Parathyroid adenoma (tissue), 2 donors: ENCODE measurements at regions not wholly inside any gene's neighbourhood (a gene's known extent, or its start where the extent isn't known, plus 50 kb on each side); places are given as distances from the start of the nearest gene placed in this dataset.

Experiments
- H2AFZ ChIP-seq: fragments of 300-600 bp; sonication (generic); one replicate; pipeline ENCODE4 v1.7.0; 2017; ENCODE audit warnings: antibody characterized with exemption, mild to moderate bottlenecking
- H3K27ac ChIP-seq: fragments of 300-600 bp; sonication (generic); one replicate; pipeline ENCODE4 v1.7.0; 2017
- H3K27me3 ChIP-seq: fragments of 300-600 bp; sonication (generic); one replicate; pipeline ENCODE4 v1.7.0; 2017; ENCODE audit warnings: low read length; ENCODE audit not compliant: control insufficient read depth, insufficient read depth
- H3K36me3 ChIP-seq: fragments of 300-600 bp; sonication (generic); one replicate; pipeline ENCODE4 v1.7.0; 2017; ENCODE audit warnings: low read length; ENCODE audit not compliant: control insufficient read depth, insufficient read depth
- H3K4me1 ChIP-seq: fragments of 300-600 bp; sonication (generic); one replicate; pipeline ENCODE4 v1.7.0; 2017; ENCODE audit warnings: control low read depth
- H3K4me2 ChIP-seq: fragments of 300-600 bp; sonication (generic); one replicate; pipeline ENCODE4 v1.7.0; 2017; ENCODE audit warnings: low read length
- H3K4me3 ChIP-seq: fragments of 300-600 bp; sonication (generic); one replicate; pipeline ENCODE4 v1.7.0; 2017; ENCODE audit warnings: low read depth, low read length
- H3K79me2 ChIP-seq: fragments of 300-600 bp; sonication (generic); one replicate; pipeline ENCODE4 v1.7.0; 2017; ENCODE audit warnings: control low read depth
- H3K9ac ChIP-seq: fragments of 300-600 bp; sonication (generic); one replicate; pipeline ENCODE4 v1.7.0; 2017; ENCODE audit warnings: mild to moderate bottlenecking
- H3K9me3 ChIP-seq: fragments of 300-600 bp; sonication (generic); one replicate; pipeline ENCODE4 v1.7.0; 2017; ENCODE audit warnings: low read length; ENCODE audit not compliant: control insufficient read depth
- CTCF ChIP-seq: fragments of 300-600 bp; sonication (generic); IDR thresholded peaks from one replicate; pipeline ENCODE4 v1.7.0; 2017; ENCODE audit warnings: antibody characterized with exemption, mild to moderate bottlenecking
- donor health status: primary hyperparathyroidism.

DNA sequence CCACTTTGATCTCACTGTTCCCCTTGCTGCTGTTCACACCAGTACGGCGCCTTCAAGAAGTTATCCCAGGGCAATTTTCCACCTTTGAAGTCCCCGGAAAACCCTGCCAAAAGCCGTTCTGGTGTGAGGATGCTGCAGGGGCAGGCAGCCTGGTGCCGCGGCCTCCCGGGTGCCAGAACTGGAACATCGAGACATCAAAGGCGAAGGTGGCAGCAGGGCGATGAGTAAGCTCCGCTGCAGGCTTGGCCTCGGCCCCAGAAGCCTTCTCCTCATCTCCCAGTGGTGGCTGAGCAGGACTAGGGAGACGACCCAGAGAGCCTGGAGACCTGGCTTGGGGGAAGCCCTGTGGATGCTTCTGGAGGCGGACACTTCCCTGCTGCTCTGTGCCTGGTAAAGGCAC lies 115.3 kb upstream of the MSX2 start:
- no peak for TF ChIP-seq CTCF
- H3K9ac ChIP-seq: no peak overlapping the region
- no peaks in the 10 kb centered on the region for H3K9me3 ChIP-seq
- peak overlapping the region; percentile 92 for H3K27ac ChIP-seq
- H3K4me3 ChIP-seq: peak overlapping the region; percentile 36
- H3K4me2 ChIP-seq: peak overlapping the region; percentile 43
- H3K27me3 ChIP-seq: no peaks in the 10 kb centered on the region
- peaks cover 40% of the 10 kb centered on the region for H3K4me1 ChIP-seq
- H3K36me3 ChIP-seq: no peaks in the 10 kb centered on the region
- no peaks in the 10 kb centered on the region for H3K79me2 ChIP-seq
- peak overlapping the region; percentile 93 for H2AFZ ChIP-seq

- H3K9ac ChIP-seq: no peak overlapping the region
- no peaks in the 10 kb centered on the region for H3K36me3 ChIP-seq
- H2AFZ ChIP-seq: peak overlapping the region; percentile 81
- H3K79me2 ChIP-seq: no peaks in the 10 kb centered on the region
- H3K4me3 ChIP-seq: peak overlapping the region; percentile 35
- no peak for TF ChIP-seq CTCF
- H3K9me3 ChIP-seq: no peaks in the 10 kb centered on the region
- H3K27me3 ChIP-seq: no peaks in the 10 kb centered on the region
- H3K27ac ChIP-seq: peak overlapping the region; percentile 92
- peak overlapping the region; percentile 49 for H3K4me2 ChIP-seq
- peaks cover 45% of the 10 kb centered on the region for H3K4me1 ChIP-seq
Measured at GRCh38 chr5:174610968-174611367, 113.4 kb upstream of the MSX2 start.

DNA sequence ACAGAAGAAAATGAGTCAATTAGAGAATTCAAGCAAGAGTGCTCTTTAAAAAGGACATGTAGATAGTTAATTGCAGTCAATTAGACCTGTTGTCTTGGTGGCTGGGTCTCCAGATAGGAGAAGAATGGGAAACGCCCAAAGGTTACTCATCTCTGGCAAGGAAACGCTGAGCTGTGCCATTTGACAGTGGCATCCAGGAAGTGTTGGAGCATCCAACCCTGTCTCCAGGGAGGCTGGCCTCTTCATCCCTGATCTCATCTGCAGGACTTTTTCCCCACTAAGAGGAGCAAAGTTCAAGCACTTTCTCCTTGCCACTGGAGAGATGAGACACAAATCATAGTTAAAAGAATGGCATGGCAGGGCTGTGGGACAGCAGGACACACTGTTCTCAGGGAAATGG lies 111.7 kb upstream of the MSX2 start:
- H3K4me2 ChIP-seq: no peak overlapping the region
- no peak overlapping the region for H3K4me3 ChIP-seq
- H3K27ac ChIP-seq: peak overlapping the region; percentile 29
- peaks cover 60% of the 10 kb centered on the region for H3K4me1 ChIP-seq
- H3K9ac ChIP-seq: no peak overlapping the region
- TF ChIP-seq CTCF: no peak
- H3K79me2 ChIP-seq: no peaks in the 10 kb centered on the region
- no peaks in the 10 kb centered on the region for H3K9me3 ChIP-seq
- no peak overlapping the region for H2AFZ ChIP-seq
- H3K27me3 ChIP-seq: no peaks in the 10 kb centered on the region
- H3K36me3 ChIP-seq: no peaks in the 10 kb centered on the region

- no peak overlapping the region for H3K4me3 ChIP-seq
- no peaks in the 10 kb centered on the region for H3K79me2 ChIP-seq
- no peak overlapping the region for H2AFZ ChIP-seq
- no peaks in the 10 kb centered on the region for H3K27me3 ChIP-seq
- H3K36me3 ChIP-seq: no peaks in the 10 kb centered on the region
- no peak overlapping the region for H3K27ac ChIP-seq
- no peaks in the 10 kb centered on the region for H3K9me3 ChIP-seq
- no peak overlapping the region for H3K4me2 ChIP-seq
- peaks cover 63% of the 10 kb centered on the region for H3K4me1 ChIP-seq
- no peak overlapping the region for H3K9ac ChIP-seq
- no peak for TF ChIP-seq CTCF
Measured at GRCh38 chr5:174614500-174615135, 109.8 kb upstream of the MSX2 start.

GRCh38 chr5:174616036-174616435 lies 108.3 kb upstream of the MSX2 start:
- H2AFZ ChIP-seq: peak overlapping the region; percentile 39
- H3K9me3 ChIP-seq: no peaks in the 10 kb centered on the region
- H3K4me1 ChIP-seq: peaks cover 64% of the 10 kb centered on the region
- H3K4me3 ChIP-seq: no peak overlapping the region
- H3K4me2 ChIP-seq: no peak overlapping the region
- H3K27me3 ChIP-seq: no peaks in the 10 kb centered on the region
- no peaks in the 10 kb centered on the region for H3K36me3 ChIP-seq
- H3K9ac ChIP-seq: no peak overlapping the region
- H3K79me2 ChIP-seq: no peaks in the 10 kb centered on the region
- no peak for TF ChIP-seq CTCF
- peak overlapping the region; percentile 58 for H3K27ac ChIP-seq
